ENCODE measurements at regions not wholly inside any gene's neighbourhood (a gene's known extent, or its start where the extent isn't known, plus 50 kb on each side); places are given as distances from the start of the nearest gene placed in this dataset.
A peak's percentile ranks its signal among the peaks of the same experiment; 100 is the strongest.

GRCh38 chr6:99867026-99867425, 127.0 kb downstream of the MCHR2 start:
- intact Hi-C loops (cut with micrococcal nuclease): loop anchor here (5.0 kb wide), 1 partner anchor 610 kb away; no protein-coding TSS in a partner anchor

GRCh38 chr6:99868074-99868702, 125.8 kb downstream of the MCHR2 start:
- no peak overlapping the region for H3K4me3 Mint-ChIP-seq
- intact Hi-C loops (cut with micrococcal nuclease): loop anchor here (1.0 to 5.0 kb wide), 3 partner anchors 37 to 609 kb away; no protein-coding TSS in a partner anchor
- DNase-seq: peak; percentile 90
- no peak overlapping the region for H3K27ac Mint-ChIP-seq
- peaks cover 20% of the 10 kb centered on the region for H3K27me3 Mint-ChIP-seq
- no peaks in the 10 kb centered on the region for H3K36me3 Mint-ChIP-seq (ENCODE audit: low read depth)
- H3K9me3 Mint-ChIP-seq: no peaks in the 10 kb centered on the region
- H3K4me1 Mint-ChIP-seq: no peaks in the 10 kb centered on the region

More at GRCh38 chr6:99867026-99867425, 127.0 kb downstream of the MCHR2 start:
- DNase-seq: no peak
- Mint-ChIP-seq H3K4me1 (no peaks in the 10 kb centered on the region), H3K27ac (no peak overlapping the region), H3K4me3 (no peak overlapping the region), H3K27me3 (peaks cover 20% of the 10 kb centered on the region), H3K9me3 (no peaks in the 10 kb centered on the region), H3K36me3 (ENCODE audit: low read depth) (no peaks in the 10 kb centered on the region)

Measured in activated CD4-positive, alpha-beta T cell treated with anti-CD3 and anti-CD28 coated beads, Interleukin-2, amount 10 ng/mL, durations not matched to agents 24 days and 14 days (primary cell).